Esophagus mucosa (tissue), 1 donor: ENCODE measurements at regions not wholly inside any gene's neighbourhood (a gene's known extent, or its start where the extent isn't known, plus 50 kb on each side); places are given as distances from the start of the nearest gene placed in this dataset.
A peak's percentile ranks its signal among the peaks of the same experiment; 100 is the strongest.

ENCODE experiments used
- ATAC-seq: fragments of 200-7000 bp; cut with Tn5 transposase; one replicate; pipeline ENCODE4 v1.9.1; 2020
- donor health status: DM: yes; HTN: yes; CAD: no.

DNA sequence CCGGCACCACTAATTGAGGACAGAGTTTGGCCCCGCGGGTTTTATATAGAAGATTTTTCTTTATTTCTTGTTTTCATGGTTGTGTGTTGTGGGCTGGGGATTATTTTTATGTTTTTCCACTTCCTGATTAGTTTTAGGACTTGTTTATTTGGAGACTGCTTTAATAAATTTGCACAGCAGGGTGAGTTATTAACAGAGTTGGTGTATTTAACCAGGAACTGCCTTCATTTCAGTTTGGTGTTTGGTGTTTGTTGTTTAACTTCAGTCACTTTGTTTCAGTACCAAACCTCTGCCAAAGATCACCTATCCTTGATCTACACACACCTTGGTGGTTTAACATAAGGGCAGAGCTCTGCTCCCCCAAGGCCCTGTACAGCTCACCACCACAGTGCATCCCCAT lies 103.5 kb upstream of the LMO4 start:
- no peak for ATAC-seq

DNA sequence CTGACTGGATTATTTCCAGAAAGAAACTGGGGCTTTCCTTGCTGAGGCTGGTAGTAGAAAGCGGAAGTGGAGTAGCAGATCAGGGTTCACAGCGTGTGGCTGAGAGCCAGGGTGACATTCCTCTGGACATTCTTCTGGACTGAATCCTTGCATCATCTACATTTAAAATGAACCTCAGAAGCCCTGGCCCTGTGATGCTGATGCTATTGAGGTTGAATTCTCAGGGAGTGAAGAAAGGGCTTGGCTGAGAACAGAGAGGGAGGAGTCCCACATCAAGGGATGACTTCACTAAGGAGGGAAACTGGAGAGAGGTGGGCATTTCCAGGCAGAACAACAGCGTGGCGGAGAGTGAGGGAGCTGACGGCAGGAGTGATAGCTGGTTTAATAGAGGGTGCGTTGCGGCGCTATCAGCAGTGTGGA lies 102.3 kb upstream of the LMO4 start:
- ATAC-seq, result peak; percentile 77

DNA sequence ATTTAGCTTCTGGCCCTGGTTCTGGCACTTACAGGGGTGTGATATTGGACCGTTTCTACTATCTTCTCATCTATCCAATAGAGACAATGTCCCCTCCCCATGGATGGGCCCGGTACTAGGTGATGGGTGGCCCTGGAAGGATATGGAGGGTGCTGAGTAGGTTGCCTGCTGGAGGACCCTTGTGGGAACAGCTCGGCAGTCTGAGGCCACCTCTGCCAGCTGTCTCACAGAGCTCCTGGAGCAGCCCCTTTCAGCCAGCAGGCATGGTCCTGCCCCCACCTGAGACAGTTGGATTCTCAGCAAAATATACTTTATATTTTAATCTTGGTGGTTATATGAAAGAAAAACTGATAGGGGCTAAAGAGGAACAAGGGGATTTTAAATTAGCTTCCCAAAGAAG lies 101.0 kb upstream of the LMO4 start:
- ATAC-seq, result no peak

DNA sequence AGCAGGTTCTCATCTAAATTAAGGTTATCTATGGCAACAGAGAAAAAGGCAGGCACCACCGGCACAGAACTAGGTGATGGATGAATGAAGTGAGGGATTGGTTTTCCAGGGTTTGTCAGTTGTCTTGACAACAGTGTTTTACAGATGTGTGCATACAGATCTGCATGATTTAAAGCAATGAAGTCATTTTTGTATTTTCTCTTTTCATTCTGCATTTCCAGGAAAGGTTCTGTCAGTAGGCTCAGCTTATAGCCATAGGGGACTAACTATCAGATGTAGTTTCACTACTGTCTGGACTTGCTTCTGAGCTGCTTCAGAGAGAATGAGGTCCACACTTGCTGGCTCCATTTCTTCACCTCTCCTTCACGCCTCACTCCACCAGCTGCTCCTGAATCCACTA lies 98.2 kb upstream of the LMO4 start:
- ATAC-seq, result no peak

DNA sequence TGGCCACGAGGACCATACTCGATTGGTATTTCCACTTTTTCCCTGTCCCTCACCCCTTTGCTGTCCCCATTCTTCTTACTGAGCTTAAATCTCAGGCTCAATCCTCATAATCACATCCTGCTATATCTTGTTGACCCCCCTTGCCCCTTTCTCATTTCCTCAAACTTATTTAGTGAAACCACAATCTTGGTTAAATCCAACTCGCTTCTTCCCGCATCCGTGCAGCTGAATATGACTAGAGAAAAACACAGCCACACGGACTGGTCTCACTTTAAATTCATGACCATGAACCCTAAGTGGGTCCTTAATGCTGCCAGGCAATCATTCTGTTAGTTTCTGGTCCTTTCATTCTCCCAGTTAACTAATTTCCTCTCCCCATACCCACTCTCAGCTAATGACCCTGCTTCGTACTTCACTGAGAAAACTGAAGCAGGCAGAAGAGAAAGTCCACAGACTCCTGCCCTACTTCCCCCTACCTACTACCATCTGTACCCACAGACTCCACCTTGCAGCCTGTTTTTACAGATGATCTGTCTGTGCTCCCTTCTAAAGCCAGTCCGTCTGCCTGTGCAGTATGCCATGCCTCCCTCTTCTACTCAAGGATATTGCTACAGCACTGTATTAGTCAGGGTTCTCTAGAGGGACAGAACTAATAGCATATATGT lies 96.8 kb upstream of the LMO4 start:
- ATAC-seq, result no peak

DNA sequence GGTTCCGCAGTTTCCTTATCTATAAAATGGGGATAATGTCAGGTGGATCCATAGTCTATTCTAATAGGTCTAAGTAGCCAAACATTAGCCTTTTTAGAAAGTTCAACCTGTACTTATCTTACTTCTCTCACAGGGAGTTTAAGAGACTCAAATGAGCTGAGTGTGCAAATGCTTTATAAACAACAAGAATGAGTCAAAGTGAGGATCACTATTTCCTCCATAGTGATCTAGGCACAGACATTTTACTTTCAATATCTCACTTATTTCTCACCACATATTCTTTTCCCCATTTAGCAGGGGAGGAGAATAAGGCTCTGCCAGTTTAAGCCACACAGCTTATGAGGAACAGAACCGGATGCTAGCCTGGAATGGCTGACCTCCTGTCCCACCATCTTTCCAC lies 92.1 kb upstream of the LMO4 start:
- ATAC-seq, result no peak

DNA sequence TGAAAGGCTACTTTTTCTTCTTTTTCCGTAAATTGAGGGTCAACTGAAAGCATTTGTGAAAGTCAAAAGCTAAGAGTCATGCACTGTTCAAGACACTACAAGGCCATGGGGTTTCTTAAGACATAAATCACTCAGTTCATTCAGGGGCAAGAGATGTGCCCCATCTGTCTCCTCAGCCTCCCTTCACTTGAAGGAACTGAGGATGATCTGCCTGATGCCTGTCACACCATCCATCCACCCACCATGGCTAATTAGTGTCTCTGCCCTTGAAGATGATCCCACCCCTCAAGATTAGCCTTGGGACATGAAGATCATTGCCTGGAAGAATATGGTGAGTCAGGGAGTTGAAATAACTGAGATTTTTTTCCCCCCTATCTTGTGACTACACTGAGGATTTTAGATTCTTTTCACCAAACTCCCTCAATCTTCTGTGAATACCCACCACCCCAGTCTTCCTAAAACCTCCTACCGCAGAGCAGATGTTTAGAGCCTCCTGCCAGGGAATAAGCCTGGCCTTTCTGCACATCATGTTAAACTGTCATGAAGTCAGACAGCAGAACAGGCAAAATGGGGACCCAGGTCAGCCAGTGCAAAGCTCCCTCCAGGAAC lies 88.6 kb upstream of the LMO4 start:
- ATAC-seq, result no peak

DNA sequence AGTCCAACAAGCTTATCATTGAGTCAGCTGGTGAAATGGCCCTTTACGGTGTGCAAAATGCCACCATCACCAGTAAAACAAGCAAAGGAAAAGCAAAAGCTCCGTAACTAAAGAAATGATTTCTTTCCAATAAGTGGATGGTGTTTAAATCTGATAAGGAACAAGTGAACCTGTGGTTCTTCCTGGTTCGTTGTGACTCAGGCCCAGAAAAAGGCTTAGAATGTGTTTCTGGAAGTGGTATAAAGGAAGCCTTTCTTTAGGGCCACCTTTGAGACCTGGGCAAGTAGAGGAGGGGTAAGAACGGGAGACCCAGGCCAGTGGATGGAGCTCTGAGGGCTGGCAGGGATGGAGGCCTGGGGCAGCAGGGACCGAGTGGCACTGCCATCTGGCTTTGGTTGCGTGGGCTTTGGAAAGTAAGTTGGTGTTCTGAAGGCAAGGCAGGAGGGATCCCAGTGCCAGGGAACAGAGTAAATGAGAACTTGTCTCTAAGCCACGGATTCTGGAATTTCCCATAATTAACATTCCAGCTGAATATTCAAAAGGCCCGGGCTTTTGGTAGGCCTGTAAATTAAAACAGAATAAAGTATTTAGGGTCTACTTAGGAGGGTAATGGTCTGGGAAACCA lies 87.9 kb upstream of the LMO4 start:
- ATAC-seq, result no peak

DNA sequence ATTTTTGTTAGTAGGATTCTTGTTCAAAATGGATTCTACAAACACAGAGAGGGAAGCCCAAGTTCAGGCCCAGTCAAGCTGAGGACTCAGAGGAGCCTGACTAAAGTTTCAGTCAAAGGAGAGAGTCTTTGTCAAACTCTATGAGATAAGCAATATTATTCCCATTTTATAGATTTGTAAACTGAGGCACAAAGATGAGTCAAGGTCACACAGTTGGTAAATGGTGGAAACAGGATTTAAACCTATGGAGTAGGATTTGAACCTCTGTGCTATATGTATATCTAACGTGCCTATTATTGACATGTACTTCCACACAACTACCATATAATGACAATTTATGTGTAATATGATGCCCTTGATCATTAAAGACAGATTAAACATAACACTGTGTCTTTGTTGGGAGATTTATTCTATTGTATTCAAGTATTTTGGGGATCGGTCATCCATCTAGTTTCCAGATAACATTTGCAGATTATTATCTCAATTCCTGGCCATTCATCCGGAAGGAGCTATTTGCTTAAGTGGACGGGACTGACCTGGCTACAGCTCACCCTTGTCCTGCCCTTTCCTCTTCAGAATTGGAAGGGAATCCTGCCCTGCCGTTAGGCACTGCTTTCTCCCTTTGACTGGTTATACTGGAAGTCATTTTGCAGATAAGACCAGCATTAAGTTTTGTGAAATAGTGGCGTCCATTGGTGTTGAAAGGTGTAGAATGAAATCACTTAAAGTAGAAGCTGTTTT lies 86.1 kb upstream of the LMO4 start:
- ATAC-seq, result no peak

DNA sequence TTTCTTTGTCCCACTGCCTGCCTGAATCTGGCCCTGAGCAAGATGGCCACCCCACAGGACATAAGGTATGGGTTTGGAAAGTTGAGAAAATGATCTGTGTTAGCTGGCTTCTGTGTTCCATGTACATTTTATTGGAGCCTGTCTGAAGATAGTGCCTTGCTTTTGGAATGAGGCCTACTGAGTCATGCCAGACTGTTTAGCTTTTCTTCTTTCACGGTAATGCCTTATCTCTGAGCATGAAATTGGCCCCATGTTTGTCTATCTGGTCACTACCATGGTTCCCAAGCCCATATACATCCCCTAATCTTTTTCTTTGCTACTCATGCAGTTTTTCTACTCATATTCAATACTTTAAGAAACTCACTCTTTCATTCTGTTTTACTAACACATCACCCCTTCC lies 85.1 kb upstream of the LMO4 start:
- ATAC-seq, result no peak

DNA sequence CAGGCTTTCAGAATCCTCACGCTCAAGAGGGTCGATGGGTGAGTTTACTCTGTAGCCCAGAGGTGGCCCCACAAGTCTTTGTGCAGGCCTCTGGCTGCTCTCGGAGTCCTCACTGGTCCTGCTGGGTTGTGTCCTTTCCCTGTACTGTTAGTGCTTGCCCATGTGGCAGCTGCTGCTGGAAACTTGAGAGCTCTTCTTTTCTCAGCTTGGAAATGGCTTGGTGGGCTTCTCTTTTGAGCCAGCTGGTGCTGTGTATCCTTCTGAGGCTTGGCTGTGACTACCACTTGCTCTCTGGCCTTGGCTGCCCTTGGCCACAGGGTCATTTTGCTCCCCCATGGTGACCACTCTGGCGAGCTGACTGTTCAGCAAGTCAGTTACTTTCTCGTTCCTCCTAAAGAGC lies 82.2 kb upstream of the LMO4 start:
- ATAC-seq, result no peak

DNA sequence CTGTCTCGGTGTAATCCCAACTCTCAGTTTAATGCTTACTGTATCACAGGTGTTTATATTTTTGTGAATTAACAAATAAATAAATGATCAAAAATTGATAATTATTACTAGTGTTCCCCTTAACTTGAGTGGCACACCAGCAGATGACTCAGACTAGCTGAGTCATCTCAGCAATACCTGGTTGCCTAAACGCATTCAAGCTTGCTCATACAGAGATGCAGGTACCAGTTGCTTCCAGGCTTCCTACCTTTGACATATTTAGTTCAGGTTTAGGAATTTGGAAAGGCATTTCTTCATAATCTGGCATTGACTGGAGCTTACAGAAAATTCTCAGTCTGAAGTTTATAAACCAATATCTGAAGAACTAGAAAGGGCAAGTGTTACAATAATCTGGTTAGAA lies 78.9 kb upstream of the LMO4 start:
- peak; percentile 55 for ATAC-seq

DNA sequence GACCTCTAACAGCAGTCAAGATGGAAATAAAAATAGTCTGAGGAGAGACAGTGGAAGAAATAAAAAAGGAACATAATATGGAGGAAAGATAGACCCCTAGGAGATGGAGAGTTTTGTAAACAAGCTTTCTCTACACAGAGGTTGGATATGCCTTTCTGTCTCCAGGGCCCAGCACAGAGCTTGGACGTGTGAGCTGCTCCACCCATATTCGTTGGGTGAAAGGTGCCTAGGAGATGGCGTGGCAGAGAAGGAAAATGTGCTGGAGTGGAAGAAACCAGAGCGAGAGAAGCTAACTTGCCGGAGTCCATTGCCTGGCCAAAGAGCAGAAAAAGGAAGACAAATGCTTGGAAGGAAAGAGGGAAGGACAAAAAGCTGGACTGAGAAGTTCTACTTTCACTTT lies 78.3 kb upstream of the LMO4 start:
- ATAC-seq, result no peak

DNA sequence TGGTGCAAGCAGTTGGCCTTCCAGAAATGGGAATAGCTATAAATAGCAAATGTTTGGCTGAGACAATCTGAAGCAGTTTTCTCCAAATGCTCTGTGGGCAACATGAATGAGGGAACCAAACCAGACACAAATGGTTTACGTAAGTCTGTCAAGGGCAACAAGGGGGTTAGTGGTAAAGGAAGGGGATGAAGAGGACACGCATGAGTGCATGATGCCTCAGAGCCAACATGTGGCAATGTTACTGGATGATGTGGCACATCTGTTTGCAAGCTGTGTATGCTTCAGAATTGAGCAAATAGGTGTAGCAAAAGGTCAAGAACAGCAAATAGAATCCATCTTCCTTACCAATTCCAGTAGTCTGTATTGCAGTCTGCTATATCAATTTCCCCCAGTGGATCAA lies 76.3 kb upstream of the LMO4 start:
- ATAC-seq, result no peak

DNA sequence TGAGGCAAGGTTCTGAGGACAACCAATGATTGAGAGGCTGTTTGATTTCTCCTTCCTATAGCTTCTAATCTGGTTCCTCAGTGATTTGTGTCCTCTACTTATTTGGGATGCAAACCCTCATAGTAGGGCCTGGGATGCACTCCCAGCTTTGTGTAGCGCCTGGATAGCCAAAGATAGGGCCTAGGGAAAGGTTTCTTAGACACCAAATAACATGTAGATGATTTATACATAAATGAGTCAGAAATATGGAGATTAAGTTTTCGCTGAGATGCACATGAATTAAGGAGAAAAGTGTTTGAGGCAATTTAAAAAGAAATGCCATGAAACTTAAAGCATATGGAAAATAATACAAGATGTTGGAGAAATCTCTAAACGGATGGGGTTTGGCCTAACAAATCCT lies 66.0 kb upstream of the LMO4 start:
- ATAC-seq, result no peak

DNA sequence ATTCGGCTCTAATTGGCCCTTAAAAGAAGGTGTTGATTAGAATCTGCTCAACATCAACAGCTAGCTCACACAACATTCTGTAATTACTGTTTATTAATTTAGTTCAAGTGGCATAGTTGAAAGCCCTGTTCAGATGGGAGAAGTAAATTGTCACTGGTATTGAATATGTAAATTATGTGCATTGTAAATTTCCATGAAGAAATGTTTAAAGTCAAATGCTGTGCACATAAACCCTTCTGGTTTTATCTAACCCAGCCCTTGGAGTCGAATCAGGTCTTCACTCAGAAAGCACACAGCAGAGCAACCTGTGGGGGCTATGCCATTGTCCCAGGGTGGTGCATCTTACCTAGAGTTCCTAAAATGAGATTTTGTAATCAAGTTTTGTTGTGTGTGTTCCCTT lies 65.4 kb upstream of the LMO4 start:
- ATAC-seq, result no peak

DNA sequence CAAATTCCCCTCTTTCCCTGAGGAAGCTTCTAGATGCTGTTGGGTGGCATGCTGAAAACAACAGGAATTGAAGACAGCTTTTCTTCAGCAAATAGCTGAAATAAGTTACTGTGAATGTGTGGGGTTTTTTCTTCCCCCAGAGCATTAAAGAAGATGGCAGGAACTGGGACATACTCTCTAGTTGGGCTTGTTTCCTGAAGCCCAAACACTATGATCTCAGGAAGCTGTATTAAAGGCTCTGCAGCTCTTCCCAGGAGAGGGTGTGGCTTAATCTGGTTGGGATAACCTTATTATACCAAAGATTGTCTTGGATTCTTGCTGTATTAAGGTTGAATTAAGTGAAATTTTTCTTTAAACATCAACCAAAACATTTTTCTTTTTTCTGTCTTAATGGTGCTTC lies 64.9 kb upstream of the LMO4 start:
- no peak for ATAC-seq

DNA sequence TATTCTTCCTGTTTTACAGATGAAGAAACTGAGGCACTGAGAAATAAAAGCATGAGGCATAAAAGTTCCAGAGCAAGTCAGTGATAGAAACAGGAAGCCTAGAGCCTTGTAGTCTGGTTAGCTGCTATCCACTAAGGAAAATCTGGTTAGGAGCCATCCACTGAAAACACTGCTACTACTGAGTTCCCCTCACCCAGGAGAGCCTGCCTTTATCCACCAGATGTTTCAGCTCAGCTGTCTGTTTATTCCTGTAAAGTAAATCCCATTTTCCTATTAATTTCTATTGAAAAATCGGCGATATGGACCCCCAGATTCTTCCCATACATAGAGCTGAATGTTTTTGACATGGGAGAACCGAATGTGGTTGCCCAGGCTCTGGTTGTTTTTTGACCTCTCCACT lies 63.7 kb upstream of the LMO4 start:
- no peak for ATAC-seq

DNA sequence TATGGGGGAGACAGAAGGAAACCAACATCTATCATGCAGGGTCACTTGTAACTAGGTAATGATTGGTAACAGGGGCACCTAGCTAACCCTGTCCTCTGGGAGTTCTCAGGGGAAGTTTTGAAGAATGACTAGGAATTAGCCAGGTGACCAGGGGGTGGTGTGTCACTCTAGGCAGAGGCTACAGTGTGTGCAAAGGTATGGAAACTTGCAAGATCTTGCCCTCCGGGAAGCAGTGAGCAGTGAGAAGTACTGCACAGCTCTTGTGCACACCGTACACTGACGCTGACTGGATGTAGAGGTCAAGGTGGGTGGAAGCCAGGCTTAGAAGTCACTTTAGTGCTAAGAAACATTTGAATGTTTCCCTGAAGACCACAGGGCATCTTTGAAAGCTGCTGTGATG lies 62.9 kb upstream of the LMO4 start:
- no peak for ATAC-seq

DNA sequence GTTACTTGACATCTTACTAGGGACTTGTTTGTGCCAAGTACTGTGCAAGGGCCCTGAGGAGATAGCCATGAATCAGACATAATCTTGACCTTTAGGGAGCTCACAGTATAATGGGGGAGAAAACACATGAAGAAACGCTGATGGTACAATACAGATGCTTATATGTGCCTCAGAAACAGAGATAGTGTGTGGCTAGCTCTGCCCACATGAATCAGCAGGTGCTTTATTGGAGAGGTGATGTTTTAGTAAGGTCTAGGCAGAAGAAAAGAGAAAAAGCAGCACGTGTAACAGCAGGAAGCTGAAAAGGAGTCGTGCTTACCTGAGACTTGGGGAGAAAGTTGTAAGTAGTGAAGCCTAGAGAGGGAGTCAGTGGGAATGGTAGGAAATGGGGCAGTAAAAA lies 60.6 kb upstream of the LMO4 start:
- no peak for ATAC-seq

DNA sequence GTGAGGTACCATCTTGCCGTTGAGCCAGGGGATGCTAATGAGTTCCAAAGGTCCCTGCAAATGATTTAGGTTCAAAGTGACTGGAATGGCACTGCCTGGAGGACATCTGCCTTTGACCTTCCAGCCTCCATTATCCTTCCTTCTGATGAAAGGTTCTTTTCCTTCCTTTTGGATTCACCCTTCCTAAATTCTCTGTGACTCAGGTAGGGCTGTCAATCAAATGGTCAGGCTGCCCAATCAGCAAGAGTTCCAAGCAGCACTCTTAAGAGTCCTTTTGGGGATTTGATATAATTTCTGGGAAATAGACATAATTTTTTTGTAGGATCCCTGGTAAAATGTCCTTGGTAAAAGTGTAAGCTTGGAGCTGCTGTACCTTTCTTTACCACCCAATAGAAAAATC lies 58.8 kb upstream of the LMO4 start:
- ATAC-seq, result no peak

DNA sequence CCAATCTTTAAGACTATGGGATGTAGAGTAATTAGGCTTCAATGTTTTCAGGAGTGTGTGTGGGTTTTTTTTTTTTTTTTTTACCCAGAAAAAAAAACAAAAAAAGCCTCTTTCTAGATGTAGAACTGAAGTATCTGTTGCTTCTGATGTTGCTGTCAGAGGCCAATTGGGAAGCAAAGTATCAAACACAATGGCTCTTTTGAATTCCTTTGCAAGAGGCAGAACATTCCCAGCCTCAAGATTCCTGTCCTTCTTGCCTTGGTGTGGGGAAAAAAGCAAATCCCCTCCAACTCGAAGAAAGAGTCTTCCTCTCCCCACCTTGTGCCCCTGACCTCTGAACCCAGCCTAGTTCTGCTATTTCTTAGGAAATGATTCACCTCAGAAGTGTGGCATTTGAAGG lies 55.4 kb upstream of the LMO4 start:
- ATAC-seq, result no peak

DNA sequence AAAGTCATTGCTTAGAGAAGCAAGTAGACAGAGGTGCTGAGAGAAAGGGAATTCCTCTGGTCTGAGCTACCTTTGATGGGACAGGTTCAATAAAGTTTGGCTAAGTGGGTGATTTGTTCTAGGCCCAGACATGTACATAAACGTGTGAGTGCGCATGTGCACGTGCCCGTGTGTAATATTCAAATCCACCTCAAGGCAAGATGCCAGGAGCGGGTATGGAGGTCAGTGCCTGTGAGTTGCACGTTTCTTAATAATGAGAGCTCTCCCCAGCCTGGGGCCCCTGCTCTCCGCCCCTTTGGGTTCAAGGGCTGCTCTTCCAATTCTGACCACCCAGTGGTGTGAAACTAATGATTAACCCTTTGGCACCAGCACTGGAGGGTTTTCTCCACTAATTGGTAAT lies 53.8 kb upstream of the LMO4 start:
- ATAC-seq, result no peak
